ENCODE measurements at regions not wholly inside any gene's neighbourhood (a gene's known extent, or its start where the extent isn't known, plus 50 kb on each side); places are given as distances from the start of the nearest gene placed in this dataset.

GRCh38 chr4:24192018-24192641, 302.3 kb upstream of the PPARGC1A start (continued):
- TF ChIP-seq ATF6 (CRISPR knock-in tag; IDR thresholded peaks at IDR 0.05) (no peak), TBP (optimal IDR thresholded peaks at IDR 0.05; ENCODE audit: low read depth, low read length) (no peak)

- ATAC-seq = no peak
- CTCF ChIA-PET (ENCODE audit: low intra/inter-chr PET ratio) = no interaction called here
- BruUV-seq (replicated peaks) = no TSS peak
- H3K9me1 ChIP-seq (ENCODE audit: control insufficient read depth, insufficient read depth, low read length) = no peaks in the 10 kb centered on the region
- H2AFZ ChIP-seq (ENCODE audit: low read depth, low read length) = no peak overlapping the region
- 0% methylated on average over 13 of the region's 13 CpGs for WGBS (ENCODE audit: insufficient coverage, low coverage, missing lambda C conversion rate)
- no peaks in the 10 kb centered on the region for H4K20me1 ChIP-seq (replicated peaks; ENCODE audit: control insufficient read depth, insufficient read depth, low read length)
- H3K4me2 ChIP-seq (ENCODE audit: insufficient read depth, low read length) = no peak overlapping the region
- H3K27ac ChIP-seq (ENCODE audit: extremely low read depth, low read depth, low read length) = no peak overlapping the region
- H3K4me3 ChIP-seq = no peak overlapping the region
- in situ Hi-C loops (cut with MboI) = no loop called here
- no peaks in the 10 kb centered on the region for H3K4me1 ChIP-seq (replicated peaks in 1 of 2; ENCODE audit: control insufficient read depth in 2 of 2, insufficient read depth in 2 of 2, low read length in 2 of 2)
- no peaks in the 10 kb centered on the region; a peak in 1 of 5 replicates for H3K27me3 ChIP-seq (ENCODE audit: control insufficient read depth in 2 of 2, insufficient read depth in 2 of 2, low read length in 2 of 2)
- POLR2A ChIA-PET = no interaction called here
- no peaks in the 10 kb centered on the region for H3K36me3 ChIP-seq (ENCODE audit: control insufficient read depth, insufficient read depth, low read length)
- H3K9me3 ChIP-seq (replicated peaks; ENCODE audit: control insufficient read depth, insufficient read depth, low read depth, low read length) = no peaks in the 10 kb centered on the region
- no peaks in the 10 kb centered on the region for H3K79me2 ChIP-seq (ENCODE audit: control insufficient read depth, insufficient read depth, low read length)
- intact Hi-C loops (cut with micrococcal nuclease) = no loop called here
- FAIRE-seq = no peak
- no peak overlapping the region for H3K9ac ChIP-seq (ENCODE audit: insufficient read depth in 1 of 2, low read depth in 2 of 2, low read length in 2 of 2)
- no peak for DNase-seq (ENCODE audit: extremely low read depth in 1 of 4, low spot score in 3 of 4)
- no peak for TF ChIP-seq ZNF766 (CRISPR knock-in tag; conservative IDR thresholded peaks at IDR 0.05)
- no peak for TF ChIP-seq TEAD1 (CRISPR knock-in tag; IDR thresholded peaks at IDR 0.05)
- TF ChIP-seq SIN3B (IDR thresholded peaks at IDR 0.05; ENCODE audit: low read depth) = no peak
- no peak for TF ChIP-seq HES1 (IDR thresholded peaks at IDR 0.05; ENCODE audit: low read depth)
- no peak for TF ChIP-seq PTTG1 (tag; IDR thresholded peaks at IDR 0.05; ENCODE audit: low read depth)
- no peak for TF ChIP-seq BCLAF1 (IDR thresholded peaks at IDR 0.05; ENCODE audit: borderline replicate concordance in 1 of 2, control insufficient read depth in 1 of 2, low read depth in 2 of 2, low read length in 1 of 2)
- no peak for TF ChIP-seq MTF1 (CRISPR knock-in tag; IDR thresholded peaks at IDR 0.05; ENCODE audit: borderline replicate concordance)
- no peak for TF ChIP-seq TEAD2 (tag; IDR thresholded peaks at IDR 0.05)
- no peak for TF ChIP-seq HDAC6 (IDR thresholded peaks at IDR 0.05; ENCODE audit: low read depth, low read length)
- no peak for TF ChIP-seq CC2D1A (IDR thresholded peaks at IDR 0.05)
These were observed 301.2 kb upstream of the PPARGC1A start for GRCh38 chr4:24190761-24191695.
